ENCODE measurements at regions not wholly inside any gene's neighbourhood (a gene's known extent, or its start where the extent isn't known, plus 50 kb on each side); places are given as distances from the start of the nearest gene placed in this dataset.
"Not testable (repeated sequence)": the region's sequence is repeated elsewhere in the genome, so short reads cannot be mapped to it uniquely, and the experiment has no call there.

DNA sequence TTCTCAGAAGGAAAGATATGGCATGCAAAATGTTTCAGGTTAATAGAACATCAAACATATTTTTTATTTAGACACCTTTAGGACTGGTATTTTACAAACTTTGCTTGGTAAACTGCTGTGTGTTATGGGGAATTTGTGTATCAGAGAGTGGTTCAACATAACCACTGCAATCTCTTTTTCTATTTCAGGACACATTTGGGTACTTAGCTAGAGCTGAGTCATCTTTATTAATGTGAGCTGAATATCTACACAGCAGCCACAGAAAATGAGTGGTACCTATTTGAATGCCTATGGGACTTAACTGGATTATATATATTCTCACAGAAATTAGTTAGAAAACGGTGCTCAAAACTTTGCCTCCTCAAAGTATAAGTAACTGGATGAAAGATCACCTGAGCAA, 179.8 kb downstream of the SPDYE17 start:
- not testable (repeated sequence) for H3K36me3 ChIP-seq (ENCODE audit: control insufficient read depth in 2 of 2, insufficient read depth in 2 of 2, low read length in 2 of 2); H3K9me3 ChIP-seq (ENCODE audit: control insufficient read depth in 2 of 2, low read length in 2 of 2); H3K27ac ChIP-seq (ENCODE audit: low read depth in 2 of 2, low read length in 2 of 2); H3K9ac ChIP-seq (ENCODE audit: low read depth in 1 of 2, low read length in 2 of 2); H3K27me3 ChIP-seq (ENCODE audit: control insufficient read depth in 2 of 2, insufficient read depth in 2 of 2, low read length in 2 of 2); H3K4me1 ChIP-seq (ENCODE audit: control insufficient read depth in 2 of 2, insufficient read depth in 2 of 2, low read length in 2 of 2); H3K4me3 ChIP-seq (ENCODE audit: low read length in 2 of 2)

GRCh38 chr7:76851617-76852016, 180.5 kb downstream of the SPDYE17 start:
- H3K4me3 ChIP-seq (ENCODE audit: low read length in 2 of 2); H3K9ac ChIP-seq (ENCODE audit: low read depth in 1 of 2, low read length in 2 of 2); H3K36me3 ChIP-seq (ENCODE audit: control insufficient read depth in 2 of 2, insufficient read depth in 2 of 2, low read length in 2 of 2); H3K27me3 ChIP-seq (ENCODE audit: control insufficient read depth in 2 of 2, insufficient read depth in 2 of 2, low read length in 2 of 2); H3K27ac ChIP-seq (ENCODE audit: low read depth in 2 of 2, low read length in 2 of 2); H3K9me3 ChIP-seq (ENCODE audit: control insufficient read depth in 2 of 2, low read length in 2 of 2); H3K4me1 ChIP-seq (ENCODE audit: control insufficient read depth in 2 of 2, insufficient read depth in 2 of 2, low read length in 2 of 2): not testable (repeated sequence)

DNA sequence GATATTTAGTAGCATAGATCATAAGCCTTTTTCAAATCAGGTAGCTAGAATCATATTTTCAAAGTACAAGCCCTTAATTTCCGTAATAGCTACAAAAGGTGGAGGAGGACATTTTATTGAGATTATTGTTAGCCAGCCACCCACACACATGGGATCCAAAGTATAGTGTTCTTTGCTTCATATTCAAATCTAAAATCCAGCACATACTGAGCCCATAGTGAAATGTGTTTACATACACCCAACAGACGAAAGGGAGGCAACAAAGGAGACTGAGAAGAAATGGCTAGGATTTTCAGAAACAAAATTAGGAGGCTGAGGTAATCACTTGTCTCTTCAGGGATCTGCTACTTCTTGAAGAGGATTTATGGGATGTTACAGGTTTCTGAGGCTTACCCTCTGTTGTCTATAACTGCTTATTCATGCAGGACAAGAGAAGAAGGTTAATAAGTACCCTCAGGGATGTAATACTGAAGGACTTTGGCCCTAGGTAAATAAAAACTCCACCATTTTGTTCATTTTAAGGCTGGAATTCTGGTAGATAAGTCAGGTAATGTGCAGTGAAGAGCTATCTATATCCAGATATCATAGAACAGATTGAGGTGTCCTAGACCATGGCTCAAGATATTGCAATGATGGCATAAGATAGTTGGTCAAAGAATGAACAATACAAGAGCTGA, 182.1 kb downstream of the SPDYE17 start:
- not testable (repeated sequence) for H3K27ac ChIP-seq (ENCODE audit: low read depth in 2 of 2, low read length in 2 of 2); H3K27me3 ChIP-seq (ENCODE audit: control insufficient read depth in 2 of 2, insufficient read depth in 2 of 2, low read length in 2 of 2); H3K9ac ChIP-seq (ENCODE audit: low read depth in 1 of 2, low read length in 2 of 2); H3K4me1 ChIP-seq (ENCODE audit: control insufficient read depth in 2 of 2, insufficient read depth in 2 of 2, low read length in 2 of 2); H3K36me3 ChIP-seq (ENCODE audit: control insufficient read depth in 2 of 2, insufficient read depth in 2 of 2, low read length in 2 of 2); H3K4me3 ChIP-seq (ENCODE audit: low read length in 2 of 2); H3K9me3 ChIP-seq (ENCODE audit: control insufficient read depth in 2 of 2, low read length in 2 of 2)

- not testable (repeated sequence) for H3K9me3 ChIP-seq (ENCODE audit: control insufficient read depth in 2 of 2, low read length in 2 of 2); H3K4me1 ChIP-seq (ENCODE audit: control insufficient read depth in 2 of 2, insufficient read depth in 2 of 2, low read length in 2 of 2); H3K27me3 ChIP-seq (ENCODE audit: control insufficient read depth in 2 of 2, insufficient read depth in 2 of 2, low read length in 2 of 2); H3K9ac ChIP-seq (ENCODE audit: low read depth in 1 of 2, low read length in 2 of 2); H3K4me3 ChIP-seq (ENCODE audit: low read length in 2 of 2); H3K27ac ChIP-seq (ENCODE audit: low read depth in 2 of 2, low read length in 2 of 2); H3K36me3 ChIP-seq (ENCODE audit: control insufficient read depth in 2 of 2, insufficient read depth in 2 of 2, low read length in 2 of 2)
These were observed 192.3 kb downstream of the SPDYE17 start for GRCh38 chr7:76839879-76840278.

- not testable (repeated sequence) for H3K9me3 ChIP-seq (ENCODE audit: control insufficient read depth in 2 of 2, low read length in 2 of 2); H3K4me3 ChIP-seq (ENCODE audit: low read length in 2 of 2); H3K36me3 ChIP-seq (ENCODE audit: control insufficient read depth in 2 of 2, insufficient read depth in 2 of 2, low read length in 2 of 2); H3K27me3 ChIP-seq (ENCODE audit: control insufficient read depth in 2 of 2, insufficient read depth in 2 of 2, low read length in 2 of 2); H3K9ac ChIP-seq (ENCODE audit: low read depth in 1 of 2, low read length in 2 of 2); H3K4me1 ChIP-seq (ENCODE audit: control insufficient read depth in 2 of 2, insufficient read depth in 2 of 2, low read length in 2 of 2)
- peak overlapping the region; percentile 6 to 57 for H3K27ac ChIP-seq (ENCODE audit: low read depth in 2 of 2, low read length in 2 of 2)
These were observed 192.9 kb downstream of the SPDYE17 start for GRCh38 chr7:76839214-76839613.

GRCh38 chr7:76838357-76838756, 193.8 kb downstream of the SPDYE17 start:
- not testable (repeated sequence) for H3K4me1 ChIP-seq (ENCODE audit: control insufficient read depth in 2 of 2, insufficient read depth in 2 of 2, low read length in 2 of 2); H3K4me3 ChIP-seq (ENCODE audit: low read length in 2 of 2); H3K9ac ChIP-seq (ENCODE audit: low read depth in 1 of 2, low read length in 2 of 2); H3K9me3 ChIP-seq (ENCODE audit: control insufficient read depth in 2 of 2, low read length in 2 of 2); H3K36me3 ChIP-seq (ENCODE audit: control insufficient read depth in 2 of 2, insufficient read depth in 2 of 2, low read length in 2 of 2); H3K27me3 ChIP-seq (ENCODE audit: control insufficient read depth in 2 of 2, insufficient read depth in 2 of 2, low read length in 2 of 2)
- H3K27ac ChIP-seq (ENCODE audit: low read depth in 2 of 2, low read length in 2 of 2) = peak overlapping the region in 1 of 2 donors; percentile 55

DNA sequence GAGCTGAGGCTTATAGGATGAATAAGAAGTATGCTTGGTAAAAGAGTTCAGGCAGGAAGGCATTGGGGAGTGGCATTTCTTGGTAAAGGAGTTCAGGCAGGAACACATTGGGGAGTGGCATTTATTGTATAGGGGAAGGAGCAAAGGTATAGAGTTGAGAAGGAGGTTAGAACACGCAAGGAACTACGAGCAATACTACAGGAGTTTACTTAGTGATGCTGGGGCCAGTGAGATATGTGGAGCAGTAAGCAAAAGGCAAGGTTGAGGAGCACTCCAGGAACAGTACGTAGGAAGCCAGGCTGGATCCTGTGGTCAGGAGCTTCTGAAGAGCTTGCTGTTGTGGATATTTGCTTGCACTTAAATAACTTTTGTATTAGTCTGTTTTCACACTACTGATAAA, 202.2 kb upstream of the POMZP3 start:
- H3K9me3 ChIP-seq (ENCODE audit: control insufficient read depth in 2 of 2, low read length in 2 of 2); H3K4me1 ChIP-seq (ENCODE audit: control insufficient read depth in 2 of 2, insufficient read depth in 2 of 2, low read length in 2 of 2); H3K4me3 ChIP-seq (ENCODE audit: low read length in 2 of 2); H3K27me3 ChIP-seq (ENCODE audit: control insufficient read depth in 2 of 2, insufficient read depth in 2 of 2, low read length in 2 of 2); H3K9ac ChIP-seq (ENCODE audit: low read depth in 1 of 2, low read length in 2 of 2); H3K36me3 ChIP-seq (ENCODE audit: control insufficient read depth in 2 of 2, insufficient read depth in 2 of 2, low read length in 2 of 2): not testable (repeated sequence)
- H3K27ac ChIP-seq (ENCODE audit: low read depth in 2 of 2, low read length in 2 of 2) = peak overlapping the region; percentile 48 to 72

DNA sequence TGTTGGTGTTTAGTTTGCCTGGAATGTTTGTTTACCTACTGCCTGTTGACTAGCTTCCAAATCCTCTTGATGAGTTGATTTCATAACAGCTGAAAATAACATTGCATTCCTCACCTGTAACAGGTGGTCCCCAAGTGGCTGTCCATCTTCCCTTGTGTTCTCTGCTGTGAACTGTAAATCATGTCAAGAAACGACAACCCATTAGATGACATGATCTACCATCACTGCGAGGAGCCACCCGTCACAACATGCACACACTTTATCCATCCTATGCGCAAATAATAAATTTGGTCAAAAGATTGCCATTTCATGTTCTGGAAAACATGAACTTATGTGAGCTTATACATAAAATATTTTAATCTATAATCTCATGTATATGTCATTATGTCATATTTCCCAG, 199.1 kb upstream of the POMZP3 start:
- not testable (repeated sequence) for H3K4me3 ChIP-seq (ENCODE audit: low read length in 2 of 2); H3K27me3 ChIP-seq (ENCODE audit: control insufficient read depth in 2 of 2, insufficient read depth in 2 of 2, low read length in 2 of 2); H3K9ac ChIP-seq (ENCODE audit: low read depth in 1 of 2, low read length in 2 of 2); H3K4me1 ChIP-seq (ENCODE audit: control insufficient read depth in 2 of 2, insufficient read depth in 2 of 2, low read length in 2 of 2); H3K27ac ChIP-seq (ENCODE audit: low read depth in 2 of 2, low read length in 2 of 2); H3K36me3 ChIP-seq (ENCODE audit: control insufficient read depth in 2 of 2, insufficient read depth in 2 of 2, low read length in 2 of 2); H3K9me3 ChIP-seq (ENCODE audit: control insufficient read depth in 2 of 2, low read length in 2 of 2)

GRCh38 chr7:76809856-76810255, 182.8 kb upstream of the POMZP3 start:
- not testable (repeated sequence) for H3K27ac ChIP-seq (ENCODE audit: low read depth in 2 of 2, low read length in 2 of 2); H3K36me3 ChIP-seq (ENCODE audit: control insufficient read depth in 2 of 2, insufficient read depth in 2 of 2, low read length in 2 of 2); H3K4me1 ChIP-seq (ENCODE audit: control insufficient read depth in 2 of 2, insufficient read depth in 2 of 2, low read length in 2 of 2); H3K27me3 ChIP-seq (ENCODE audit: control insufficient read depth in 2 of 2, insufficient read depth in 2 of 2, low read length in 2 of 2); H3K9me3 ChIP-seq (ENCODE audit: control insufficient read depth in 2 of 2, low read length in 2 of 2); H3K9ac ChIP-seq (ENCODE audit: low read depth in 1 of 2, low read length in 2 of 2); H3K4me3 ChIP-seq (ENCODE audit: low read length in 2 of 2)

DNA sequence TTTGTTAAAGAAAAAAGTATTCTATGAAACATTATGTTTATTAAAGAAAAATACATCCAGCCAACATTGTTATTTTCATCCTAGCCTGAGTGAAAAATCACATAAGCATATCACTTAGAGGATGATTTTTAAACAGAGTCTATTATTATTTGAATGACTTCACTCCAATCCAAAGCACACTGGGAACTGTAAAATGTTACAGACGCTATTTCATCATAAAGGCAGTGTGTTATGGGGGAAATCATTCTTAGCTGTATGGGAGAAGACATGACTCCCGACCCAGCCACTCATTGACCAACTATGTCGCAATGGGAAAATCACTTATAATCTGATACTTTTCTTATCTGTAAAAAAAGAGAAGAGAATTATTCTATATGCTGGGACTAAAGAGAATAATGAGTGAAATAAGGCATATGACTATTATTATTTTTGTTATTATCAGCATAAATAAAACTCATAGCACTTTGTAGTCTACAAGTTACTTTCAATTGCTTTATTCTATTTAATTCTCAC, 180.6 kb upstream of the POMZP3 start:
- H3K4me3 ChIP-seq (ENCODE audit: low read length in 2 of 2); H3K9ac ChIP-seq (ENCODE audit: low read depth in 1 of 2, low read length in 2 of 2); H3K27ac ChIP-seq (ENCODE audit: low read depth in 2 of 2, low read length in 2 of 2); H3K4me1 ChIP-seq (ENCODE audit: control insufficient read depth in 2 of 2, insufficient read depth in 2 of 2, low read length in 2 of 2); H3K36me3 ChIP-seq (ENCODE audit: control insufficient read depth in 2 of 2, insufficient read depth in 2 of 2, low read length in 2 of 2); H3K9me3 ChIP-seq (ENCODE audit: control insufficient read depth in 2 of 2, low read length in 2 of 2); H3K27me3 ChIP-seq (ENCODE audit: control insufficient read depth in 2 of 2, insufficient read depth in 2 of 2, low read length in 2 of 2): not testable (repeated sequence)

DNA sequence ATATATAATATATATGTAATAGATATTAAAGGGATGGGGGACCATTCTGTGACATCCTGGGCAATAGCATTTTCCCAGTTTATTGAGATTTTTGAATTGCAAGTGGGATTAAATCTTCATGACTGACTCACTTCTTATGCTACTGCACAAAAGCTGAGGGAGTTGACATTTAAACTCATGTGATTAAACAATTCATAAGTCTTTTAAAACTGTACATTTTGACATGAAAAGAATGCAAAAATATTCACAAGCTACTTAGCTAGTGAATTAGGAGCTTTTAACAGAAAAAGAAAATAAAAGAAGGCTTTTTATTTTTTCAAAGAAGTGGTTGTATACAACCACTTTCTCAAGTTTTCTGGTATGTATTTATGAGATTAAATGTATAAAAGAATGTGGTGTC, 179.4 kb upstream of the POMZP3 start:
- H3K9me3 ChIP-seq (ENCODE audit: control insufficient read depth in 2 of 2, low read length in 2 of 2); H3K27ac ChIP-seq (ENCODE audit: low read depth in 2 of 2, low read length in 2 of 2); H3K9ac ChIP-seq (ENCODE audit: low read depth in 1 of 2, low read length in 2 of 2); H3K4me3 ChIP-seq (ENCODE audit: low read length in 2 of 2); H3K4me1 ChIP-seq (ENCODE audit: control insufficient read depth in 2 of 2, insufficient read depth in 2 of 2, low read length in 2 of 2); H3K27me3 ChIP-seq (ENCODE audit: control insufficient read depth in 2 of 2, insufficient read depth in 2 of 2, low read length in 2 of 2); H3K36me3 ChIP-seq (ENCODE audit: control insufficient read depth in 2 of 2, insufficient read depth in 2 of 2, low read length in 2 of 2): not testable (repeated sequence)

Measured in mucosa of rectum (tissue), 2 donors.